Chondrocyte (in vitro differentiated cells): ENCODE measurements at regions not wholly inside any gene's neighbourhood (a gene's known extent, or its start where the extent isn't known, plus 50 kb on each side); places are given as distances from the start of the nearest gene placed in this dataset.

Experiments used
- DNase-seq: peaks from one replicate; pipeline ENCODE4 v3.0.0; 2021; ENCODE audit warnings: mixed read lengths, low spot score
- H3K27ac Mint-ChIP-seq: one replicate; pipeline ENCODE4 v1.8.0; 2021; ENCODE audit warnings: mild to moderate bottlenecking, moderate library complexity, mixed read lengths; ENCODE audit not compliant: unreplicated experiment
- H3K27me3 Mint-ChIP-seq: 2 replicates; pipeline ENCODE4 v1.8.0; 2021; ENCODE audit warnings: low read depth, mixed read lengths
- H3K36me3 Mint-ChIP-seq: 2 replicates; pipeline ENCODE4 v1.8.0; 2021; ENCODE audit warnings: low read depth, mixed read lengths
- H3K4me1 Mint-ChIP-seq: 2 replicates; pipeline ENCODE4 v1.8.0; 2021; ENCODE audit warnings: low read depth, mild to moderate bottlenecking, mixed read lengths
- H3K4me3 Mint-ChIP-seq: one replicate; pipeline ENCODE4 v1.8.0; 2021; ENCODE audit warnings: mild to moderate bottlenecking, moderate library complexity, mixed read lengths; ENCODE audit not compliant: unreplicated experiment
- H3K9me3 Mint-ChIP-seq: 2 replicates; pipeline ENCODE4 v1.8.0; 2021; ENCODE audit warnings: low read depth, mixed read lengths
- TF ChIP-seq, protein P1 (sequence below): fragments of 200-600 bp; sonication (generic); IDR thresholded peaks from 2 replicates; pipeline ENCODE4 v1.5.0; 2021; ENCODE audit warnings: antibody characterized with exemption, mild to moderate bottlenecking, moderate library complexity

DNA sequence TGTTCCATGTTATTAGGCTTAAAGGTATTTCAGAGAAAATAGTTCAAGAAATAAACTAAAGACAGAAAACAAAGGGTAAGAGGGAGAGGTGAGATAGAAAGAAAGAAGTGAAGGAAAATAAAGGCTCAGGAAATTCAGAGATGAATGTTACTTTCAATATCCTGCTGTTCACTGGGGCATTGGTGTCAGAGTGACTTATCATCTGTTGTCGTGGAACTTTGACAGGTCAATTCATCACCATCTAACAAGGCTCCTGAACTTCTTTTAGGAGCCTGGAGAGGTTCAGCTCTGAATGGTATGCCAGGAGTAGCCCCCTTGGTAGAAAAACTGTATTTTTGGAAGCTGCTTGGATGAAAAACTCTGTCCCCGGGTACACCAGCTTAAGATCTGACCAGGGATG is 100.1 kb downstream of the KLF6 start:
- Mint-ChIP-seq H3K27me3 (no peaks in the 10 kb centered on the region), H3K4me1 (peaks cover 8% of the 10 kb centered on the region), H3K27ac (no peak overlapping the region), H3K9me3 (no peaks in the 10 kb centered on the region), H3K36me3 (no peaks in the 10 kb centered on the region), H3K4me3 (no peak overlapping the region)
- TF ChIP-seq, protein P1, sequence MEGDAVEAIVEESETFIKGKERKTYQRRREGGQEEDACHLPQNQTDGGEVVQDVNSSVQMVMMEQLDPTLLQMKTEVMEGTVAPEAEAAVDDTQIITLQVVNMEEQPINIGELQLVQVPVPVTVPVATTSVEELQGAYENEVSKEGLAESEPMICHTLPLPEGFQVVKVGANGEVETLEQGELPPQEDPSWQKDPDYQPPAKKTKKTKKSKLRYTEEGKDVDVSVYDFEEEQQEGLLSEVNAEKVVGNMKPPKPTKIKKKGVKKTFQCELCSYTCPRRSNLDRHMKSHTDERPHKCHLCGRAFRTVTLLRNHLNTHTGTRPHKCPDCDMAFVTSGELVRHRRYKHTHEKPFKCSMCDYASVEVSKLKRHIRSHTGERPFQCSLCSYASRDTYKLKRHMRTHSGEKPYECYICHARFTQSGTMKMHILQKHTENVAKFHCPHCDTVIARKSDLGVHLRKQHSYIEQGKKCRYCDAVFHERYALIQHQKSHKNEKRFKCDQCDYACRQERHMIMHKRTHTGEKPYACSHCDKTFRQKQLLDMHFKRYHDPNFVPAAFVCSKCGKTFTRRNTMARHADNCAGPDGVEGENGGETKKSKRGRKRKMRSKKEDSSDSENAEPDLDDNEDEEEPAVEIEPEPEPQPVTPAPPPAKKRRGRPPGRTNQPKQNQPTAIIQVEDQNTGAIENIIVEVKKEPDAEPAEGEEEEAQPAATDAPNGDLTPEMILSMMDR = no peak
- no peak for DNase-seq

DNA sequence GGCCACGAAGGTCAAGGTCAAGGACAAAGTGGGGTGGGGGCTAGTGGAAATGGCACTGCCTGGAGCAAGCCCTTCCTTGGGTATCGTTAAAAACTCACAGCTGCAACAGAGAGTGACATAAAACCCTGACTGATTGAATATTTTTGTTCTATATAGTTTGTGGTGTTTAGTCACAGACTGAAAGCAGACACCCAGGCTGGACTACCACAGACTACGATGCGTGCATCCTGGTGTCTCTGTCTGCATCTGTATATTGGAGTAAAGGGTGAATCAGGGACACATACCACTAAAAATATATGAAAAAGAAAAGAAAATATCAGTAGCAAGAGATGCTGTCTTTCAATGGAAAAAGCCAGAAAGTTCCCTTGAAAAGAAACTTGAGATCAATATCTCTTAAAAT is 101.4 kb downstream of the KLF6 start:
- DNase-seq = no peak
- H3K9me3 Mint-ChIP-seq = no peaks in the 10 kb centered on the region
- no peak overlapping the region for H3K4me3 Mint-ChIP-seq
- H3K4me1 Mint-ChIP-seq = peaks cover 6% of the 10 kb centered on the region
- no peak overlapping the region for H3K27ac Mint-ChIP-seq
- H3K27me3 Mint-ChIP-seq = no peaks in the 10 kb centered on the region
- TF ChIP-seq, protein P1 = no peak
- H3K36me3 Mint-ChIP-seq = no peaks in the 10 kb centered on the region

DNA sequence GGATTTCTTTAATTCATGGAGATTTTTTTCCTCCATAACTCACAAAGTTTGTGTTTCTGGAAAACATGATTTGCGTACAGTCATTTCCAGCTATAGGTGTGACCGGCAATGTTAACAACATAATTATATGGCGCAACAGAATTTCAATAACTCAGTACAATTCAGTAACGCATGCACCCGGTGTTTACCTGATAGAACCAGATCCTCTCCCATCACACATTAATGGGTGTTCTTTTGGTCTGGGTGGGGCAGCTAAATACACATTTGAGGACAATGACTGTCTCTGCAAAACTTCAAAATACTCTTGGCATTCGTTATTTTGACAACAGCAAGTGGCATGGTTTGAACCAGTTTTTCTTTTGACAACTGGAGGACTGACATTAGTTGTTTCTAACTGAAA is 102.3 kb downstream of the KLF6 start:
- Mint-ChIP-seq H3K4me3 (no peak overlapping the region), H3K9me3 (no peaks in the 10 kb centered on the region), H3K36me3 (no peaks in the 10 kb centered on the region), H3K27me3 (no peaks in the 10 kb centered on the region), H3K27ac (no peak overlapping the region), H3K4me1 (peaks cover 6% of the 10 kb centered on the region)
- DNase-seq = no peak
- TF ChIP-seq, protein P1 = no peak

DNA sequence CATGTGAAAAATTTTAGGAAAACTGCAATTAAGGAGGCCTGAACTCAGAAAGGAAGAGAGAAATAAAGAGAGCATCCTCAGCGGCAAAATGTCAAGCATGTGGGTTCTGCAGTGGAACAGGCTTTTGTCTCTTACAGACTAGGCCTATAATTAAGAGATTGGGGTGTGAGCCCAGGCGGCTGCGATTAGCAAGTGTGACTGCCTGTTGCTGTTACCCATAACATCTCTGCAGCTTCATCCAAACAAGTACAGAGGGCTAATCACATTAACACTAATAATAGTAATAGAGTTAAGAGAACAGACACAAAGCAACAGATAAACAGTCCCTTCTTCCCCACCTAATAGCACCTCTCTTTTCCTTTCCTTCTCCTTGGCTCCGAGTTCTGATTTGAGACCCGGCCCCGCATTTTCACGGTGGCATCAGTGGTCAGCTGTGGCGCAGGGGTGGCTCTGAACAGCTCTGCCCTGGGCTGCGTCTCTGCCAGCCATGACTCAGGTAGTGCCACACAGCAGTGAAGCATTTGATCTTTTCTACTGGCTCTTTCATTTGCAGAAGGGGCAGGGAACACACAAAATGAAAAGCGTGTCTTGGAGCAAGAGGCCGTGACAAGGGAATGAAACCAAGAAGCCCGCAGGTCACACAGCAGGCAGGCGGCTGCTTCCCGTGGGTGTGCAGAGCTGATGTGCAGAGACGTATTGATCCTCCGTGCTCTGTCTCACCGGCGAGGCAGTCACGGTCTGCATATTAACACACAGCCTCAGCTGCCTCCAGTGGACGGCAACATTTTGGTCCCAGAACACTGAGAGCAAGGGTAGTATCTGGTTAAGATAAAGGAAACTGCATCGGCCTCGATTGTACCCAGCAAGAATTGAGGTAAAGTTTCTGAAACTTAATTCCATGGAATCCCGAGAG is 103.1 kb downstream of the KLF6 start:
- DNase-seq = no peak
- Mint-ChIP-seq H3K9me3 (no peaks in the 10 kb centered on the region), H3K27ac (no peak overlapping the region), H3K36me3 (no peaks in the 10 kb centered on the region), H3K4me3 (peak overlapping the region; percentile 8), H3K4me1 (peaks cover 6% of the 10 kb centered on the region), H3K27me3 (no peaks in the 10 kb centered on the region)
- TF ChIP-seq, protein P1 = peak; percentile 44

DNA sequence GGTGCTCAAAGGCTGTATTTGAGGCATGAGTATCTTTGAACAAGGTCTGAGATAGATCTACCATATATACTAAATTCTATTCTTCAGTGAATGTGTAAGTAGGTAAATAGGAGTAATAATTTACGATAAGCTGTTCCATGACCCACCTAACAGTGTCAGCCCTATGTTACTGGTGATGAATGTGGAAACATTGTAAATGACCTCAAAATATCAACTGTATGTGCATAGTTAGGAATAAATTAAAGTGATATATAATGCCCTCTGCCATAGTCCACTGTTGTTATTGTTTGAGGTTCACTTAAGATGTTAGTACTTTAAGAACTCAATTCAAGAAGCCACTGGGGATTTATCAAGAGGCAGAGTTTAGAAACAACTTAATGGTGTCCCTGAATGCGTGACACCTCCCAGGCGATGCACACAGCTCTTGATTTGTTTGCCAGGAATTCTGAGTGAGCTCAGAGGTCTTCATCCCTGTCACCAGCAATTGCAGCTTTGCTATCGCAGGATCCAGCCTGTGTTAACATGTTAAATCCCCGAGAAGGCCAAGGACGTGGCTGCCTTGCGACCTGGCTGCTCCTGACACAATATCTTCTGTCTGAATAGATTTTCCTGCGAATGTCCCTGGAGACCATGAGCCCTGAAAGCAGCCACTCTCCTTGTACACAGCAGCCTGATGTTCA is 104.9 kb downstream of the KLF6 start:
- no peaks in the 10 kb centered on the region for H3K36me3 Mint-ChIP-seq
- no peak for DNase-seq
- no peaks in the 10 kb centered on the region for H3K27me3 Mint-ChIP-seq
- no peak overlapping the region for H3K4me3 Mint-ChIP-seq
- H3K27ac Mint-ChIP-seq = no peak overlapping the region
- H3K4me1 Mint-ChIP-seq = peaks cover 6% of the 10 kb centered on the region
- H3K9me3 Mint-ChIP-seq = no peaks in the 10 kb centered on the region
- TF ChIP-seq, protein P1 = no peak
